SK-N-SH (cell line): ENCODE measurements at regions not wholly inside any gene's neighbourhood (a gene's known extent, or its start where the extent isn't known, plus 50 kb on each side); places are given as distances from the start of the nearest gene placed in this dataset.

ENCODE experiments used
- CTCF ChIP-seq: fragments of 200-600 bp; sonication (generic); IDR thresholded peaks from 2 replicates; pipeline ENCODE4 v1.6.1; 2017; ENCODE audit warnings: antibody characterized with exemption, mild to moderate bottlenecking, moderate library complexity
- EP300 ChIP-seq, 2 experiments: IDR thresholded peaks; 2 replicates each; pipeline versions ENCODE4 v1.4.0 to v1.6.1; 2012; ENCODE audit warnings: borderline replicate concordance in 1 of 2, low read depth in 1 of 2, low read length in 1 of 2
- EZH2phosphoT487 ChIP-seq: fragments of 200-600 bp; sonication (generic); IDR thresholded peaks from 2 replicates; pipeline ENCODE4 v1.6.1; 2017; ENCODE audit warnings: low read depth, mixed run types, mild to moderate bottlenecking, antibody characterized with exemption, moderate library complexity, borderline replicate concordance
- JUND ChIP-seq: IDR thresholded peaks from 2 replicates; pipeline ENCODE4 v1.4.0; 2012
- POLR2AphosphoS5 ChIP-seq: IDR thresholded peaks from 2 replicates; pipeline ENCODE4 v1.6.1; 2012; ENCODE audit warnings: low read depth, low read length
- REST ChIP-seq: IDR thresholded peaks from 2 replicates; pipeline ENCODE4 v1.6.1; 2012; ENCODE audit warnings: mild to moderate bottlenecking, low read depth, low read length, moderate library complexity
- RFX5 ChIP-seq: IDR thresholded peaks from 2 replicates; pipeline ENCODE4 v1.6.1; 2012; ENCODE audit warnings: mild to moderate bottlenecking, improper control_type of control experiment, low read length
- SMC3 ChIP-seq: IDR thresholded peaks from 2 replicates; pipeline ENCODE4 v1.6.1; 2012; ENCODE audit warnings: low read depth, low read length, improper control_type of control experiment
- TAF1 ChIP-seq: IDR thresholded peaks from 2 replicates; pipeline ENCODE4 v1.6.1; 2012; ENCODE audit warnings: low read depth, mild to moderate bottlenecking, low read length, moderate library complexity, borderline replicate concordance
- YY1 ChIP-seq: IDR thresholded peaks from 2 replicates; pipeline ENCODE4 v1.4.0; 2012; ENCODE audit warnings: low read depth, mild to moderate bottlenecking
- TF ChIP-seq, protein P1 (sequence below): IDR thresholded peaks from 2 replicates; pipeline ENCODE4 v1.4.0; 2012; ENCODE audit warnings: low read depth
- TF ChIP-seq, protein P2 (sequence below): IDR thresholded peaks from 2 replicates; pipeline ENCODE4 v1.4.0; 2012; ENCODE audit warnings: low read depth, borderline replicate concordance

GRCh38 chr4:74874753-74875367 is 58.1 kb upstream of the PARM1 start:
- TF ChIP-seq EZH2phosphoT487 (no peak), CTCF (peak; percentile 96), YY1 (no peak), SMC3 (peak; percentile 72), RFX5 (no peak), REST (no peak), EP300 (IDR thresholded peaks at IDR 0.05; ENCODE audit: borderline replicate concordance in 1 of 2, low read depth in 1 of 2, low read length in 1 of 2) (no peak), JUND (no peak), TAF1 (no peak), POLR2AphosphoS5 (no peak)
- TF ChIP-seq, protein P1, sequence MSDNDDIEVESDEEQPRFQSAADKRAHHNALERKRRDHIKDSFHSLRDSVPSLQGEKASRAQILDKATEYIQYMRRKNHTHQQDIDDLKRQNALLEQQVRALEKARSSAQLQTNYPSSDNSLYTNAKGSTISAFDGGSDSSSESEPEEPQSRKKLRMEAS: no peak
- TF ChIP-seq, protein P2, sequence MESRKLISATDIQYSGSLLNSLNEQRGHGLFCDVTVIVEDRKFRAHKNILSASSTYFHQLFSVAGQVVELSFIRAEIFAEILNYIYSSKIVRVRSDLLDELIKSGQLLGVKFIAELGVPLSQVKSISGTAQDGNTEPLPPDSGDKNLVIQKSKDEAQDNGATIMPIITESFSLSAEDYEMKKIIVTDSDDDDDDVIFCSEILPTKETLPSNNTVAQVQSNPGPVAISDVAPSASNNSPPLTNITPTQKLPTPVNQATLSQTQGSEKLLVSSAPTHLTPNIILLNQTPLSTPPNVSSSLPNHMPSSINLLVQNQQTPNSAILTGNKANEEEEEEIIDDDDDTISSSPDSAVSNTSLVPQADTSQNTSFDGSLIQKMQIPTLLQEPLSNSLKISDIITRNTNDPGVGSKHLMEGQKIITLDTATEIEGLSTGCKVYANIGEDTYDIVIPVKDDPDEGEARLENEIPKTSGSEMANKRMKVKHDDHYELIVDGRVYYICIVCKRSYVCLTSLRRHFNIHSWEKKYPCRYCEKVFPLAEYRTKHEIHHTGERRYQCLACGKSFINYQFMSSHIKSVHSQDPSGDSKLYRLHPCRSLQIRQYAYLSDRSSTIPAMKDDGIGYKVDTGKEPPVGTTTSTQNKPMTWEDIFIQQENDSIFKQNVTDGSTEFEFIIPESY: no peak
